ENCODE measurements at regions not wholly inside any gene's neighbourhood (a gene's known extent, or its start where the extent isn't known, plus 50 kb on each side); places are given as distances from the start of the nearest gene placed in this dataset.

GRCh38 chr2:221112744-221113143 lies 459.4 kb downstream of the EPHA4 start:
- TF ChIP-seq CTCF (IDR thresholded peaks at IDR 0.05) = no peak

GRCh38 chr2:221115944-221116343 lies 456.2 kb downstream of the EPHA4 start:
- TF ChIP-seq CTCF (IDR thresholded peaks at IDR 0.05) = no peak

GRCh38 chr2:221120643-221121042 lies 451.5 kb downstream of the EPHA4 start:
- no peak for TF ChIP-seq CTCF (IDR thresholded peaks at IDR 0.05)

GRCh38 chr2:221123396-221123795 lies 448.7 kb downstream of the EPHA4 start:
- TF ChIP-seq CTCF (IDR thresholded peaks at IDR 0.05) = no peak

- TF ChIP-seq CTCF (IDR thresholded peaks at IDR 0.05) = no peak
These were observed 447.4 kb downstream of the EPHA4 start for GRCh38 chr2:221124532-221125240.

GRCh38 chr2:221125691-221126090 lies 446.4 kb downstream of the EPHA4 start:
- no peak for TF ChIP-seq CTCF (IDR thresholded peaks at IDR 0.05)

- no peak for TF ChIP-seq CTCF (IDR thresholded peaks at IDR 0.05)
These were observed 442.4 kb downstream of the EPHA4 start for GRCh38 chr2:221129657-221130056.

GRCh38 chr2:221130431-221130830 lies 441.7 kb downstream of the EPHA4 start:
- TF ChIP-seq CTCF (IDR thresholded peaks at IDR 0.05) = no peak

Data from LNCAP (cell line).